OCI-LY7 (cell line): ENCODE measurements at regions not wholly inside any gene's neighbourhood (a gene's known extent, or its start where the extent isn't known, plus 50 kb on each side); places are given as distances from the start of the nearest gene placed in this dataset.

ENCODE experiments used
- BruUV-seq: library from RNA; stranded (reverse); fragments of 400-500 nt; replicated peaks from 2 replicates; lab custom pipeline; 2021; lab: Mats Ljungman, UMichigan
- CTCF ChIA-PET: fragments of 300-600 bp; sonication (Branson Sonifier 250); formaldehyde crosslinking; loops from one replicate; lab custom pipeline; 2022; ENCODE audit warnings: antibody characterized with exemption; ENCODE audit not compliant: unreplicated experiment; lab: Charles Lee
- POLR2A ChIA-PET: fragments of 300-600 bp; sonication (Branson Sonifier 250); formaldehyde crosslinking; loops from one replicate; lab custom pipeline; 2022; ENCODE audit warnings: antibody characterized with exemption; lab: Charles Lee
- DNase-seq: peaks from one replicate; pipeline ENCODE4 v3.0.0-alpha.2; 2015; ENCODE audit warnings: low spot score
- H2AFZ ChIP-seq: fragments of 200-600 bp; sonication (generic), shearing (Covaris generic); 2 replicates; pipeline ENCODE4 v1.6.1; 2014; ENCODE audit warnings: mild to moderate bottlenecking, antibody characterized with exemption, low read length, moderate library complexity
- H3K27ac ChIP-seq: fragments of 200-600 bp; sonication (generic); 2 replicates; pipeline ENCODE4 v1.5.1; 2014; ENCODE audit warnings: mixed run types, low read depth, mild to moderate bottlenecking, moderate library complexity, low read length, inconsistent platforms; ENCODE audit not compliant: poor library complexity, severe bottlenecking
- H3K36me3 ChIP-seq: fragments of 200-600 bp; sonication (generic); 2 replicates; pipeline ENCODE4 v1.6.1; 2014; ENCODE audit warnings: mild to moderate bottlenecking, antibody characterized with exemption, low read length, moderate library complexity, mixed read lengths; ENCODE audit not compliant: insufficient read depth
- H3K4me1 ChIP-seq: fragments of 200-600 bp; sonication (generic); 2 replicates; pipeline ENCODE4 v1.5.1; 2014; ENCODE audit warnings: mild to moderate bottlenecking, low read length; ENCODE audit not compliant: insufficient read depth, poor library complexity, severe bottlenecking
- H3K4me2 ChIP-seq: fragments of 200-600 bp; sonication (generic); 2 replicates; pipeline ENCODE4 v1.6.1; 2014; ENCODE audit warnings: mild to moderate bottlenecking, low read length
- H3K4me3 ChIP-seq: fragments of 200-600 bp; sonication (generic); 2 replicates; pipeline ENCODE4 v1.5.1; 2014; ENCODE audit warnings: mild to moderate bottlenecking, low read depth, low read length; ENCODE audit not compliant: poor library complexity, severe bottlenecking
- H3K79me2 ChIP-seq: fragments of 200-600 bp; sonication (generic); 2 replicates; pipeline ENCODE4 v1.6.1; 2016; ENCODE audit warnings: low read depth, mild to moderate bottlenecking, low read length, moderate library complexity, mixed read lengths; ENCODE audit not compliant: insufficient read depth
- H3K9me2 ChIP-seq: fragments of 200-600 bp; sonication (generic); 2 replicates; pipeline ENCODE4 v1.6.1; 2016; ENCODE audit warnings: mild to moderate bottlenecking, low read length, mixed read lengths; ENCODE audit not compliant: insufficient read depth
- H3K9me3 ChIP-seq: fragments of 200-600 bp; sonication (generic); 2 replicates; pipeline ENCODE4 v1.6.1; 2014; ENCODE audit warnings: mild to moderate bottlenecking, mixed run types, low read length, mixed read lengths
- H4K20me1 ChIP-seq: fragments of 200-600 bp; sonication (generic); 2 replicates; pipeline ENCODE4 v1.6.1; 2014; ENCODE audit warnings: mild to moderate bottlenecking, antibody characterized with exemption, low read length, moderate library complexity, mixed read lengths; ENCODE audit not compliant: insufficient read depth
- EZH2phosphoT487 ChIP-seq: fragments of 200-600 bp; sonication (generic); IDR thresholded peaks from 2 replicates; pipeline ENCODE4 v1.6.1; 2018; ENCODE audit warnings: low read depth, borderline replicate concordance, mild to moderate bottlenecking, mixed run types, antibody characterized with exemption, low read length, moderate library complexity, mixed read lengths
- intact Hi-C: fragments of 100-400 bp; cut with micrococcal nuclease; formaldehyde crosslinking; loops from one replicate; pipeline ENCODE4 v1.10.0; 2022; ENCODE audit not compliant: unreplicated experiment
- TF ChIP-seq, protein P1 (sequence below): fragments of 200-600 bp; sonication (generic); conservative IDR thresholded peaks from 2 replicates; pipeline ENCODE4 v1.5.1; 2014; ENCODE audit warnings: mild to moderate bottlenecking, antibody characterized with exemption, low read length, moderate library complexity, mixed read lengths

GRCh38 chr7:96531331-96531730 is 178.3 kb downstream of the SEM1 start:
- H3K4me3 ChIP-seq = no peak overlapping the region
- BruUV-seq = no TSS peak
- ChIA-PET POLR2A (interaction anchor here (0.6 to 0.7 kb wide), 2 partner anchors 110 to 712 kb away, joined by 3 read pairs; no protein-coding TSS in a partner anchor), CTCF (no interaction called here)
- intact Hi-C loops = no loop called here
- H3K4me2 ChIP-seq = no peak overlapping the region
- no peaks in the 10 kb centered on the region for H3K36me3 ChIP-seq
- H2AFZ ChIP-seq = no peak overlapping the region
- H3K27ac ChIP-seq = no peak overlapping the region
- H3K4me1 ChIP-seq = no peaks in the 10 kb centered on the region
- no peaks in the 10 kb centered on the region for H3K9me3 ChIP-seq
- no peaks in the 10 kb centered on the region for H3K79me2 ChIP-seq
- TF ChIP-seq EZH2phosphoT487 = no peak
- TF ChIP-seq, protein P1, sequence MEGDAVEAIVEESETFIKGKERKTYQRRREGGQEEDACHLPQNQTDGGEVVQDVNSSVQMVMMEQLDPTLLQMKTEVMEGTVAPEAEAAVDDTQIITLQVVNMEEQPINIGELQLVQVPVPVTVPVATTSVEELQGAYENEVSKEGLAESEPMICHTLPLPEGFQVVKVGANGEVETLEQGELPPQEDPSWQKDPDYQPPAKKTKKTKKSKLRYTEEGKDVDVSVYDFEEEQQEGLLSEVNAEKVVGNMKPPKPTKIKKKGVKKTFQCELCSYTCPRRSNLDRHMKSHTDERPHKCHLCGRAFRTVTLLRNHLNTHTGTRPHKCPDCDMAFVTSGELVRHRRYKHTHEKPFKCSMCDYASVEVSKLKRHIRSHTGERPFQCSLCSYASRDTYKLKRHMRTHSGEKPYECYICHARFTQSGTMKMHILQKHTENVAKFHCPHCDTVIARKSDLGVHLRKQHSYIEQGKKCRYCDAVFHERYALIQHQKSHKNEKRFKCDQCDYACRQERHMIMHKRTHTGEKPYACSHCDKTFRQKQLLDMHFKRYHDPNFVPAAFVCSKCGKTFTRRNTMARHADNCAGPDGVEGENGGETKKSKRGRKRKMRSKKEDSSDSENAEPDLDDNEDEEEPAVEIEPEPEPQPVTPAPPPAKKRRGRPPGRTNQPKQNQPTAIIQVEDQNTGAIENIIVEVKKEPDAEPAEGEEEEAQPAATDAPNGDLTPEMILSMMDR = no peak
- H4K20me1 ChIP-seq = no peaks in the 10 kb centered on the region
- no peak for DNase-seq
- no peaks in the 10 kb centered on the region for H3K9me2 ChIP-seq

- TF ChIP-seq, protein P1 = no peak
- TF ChIP-seq EZH2phosphoT487 = no peak
These were observed 178.9 kb downstream of the SEM1 start for GRCh38 chr7:96530786-96531185.

DNA sequence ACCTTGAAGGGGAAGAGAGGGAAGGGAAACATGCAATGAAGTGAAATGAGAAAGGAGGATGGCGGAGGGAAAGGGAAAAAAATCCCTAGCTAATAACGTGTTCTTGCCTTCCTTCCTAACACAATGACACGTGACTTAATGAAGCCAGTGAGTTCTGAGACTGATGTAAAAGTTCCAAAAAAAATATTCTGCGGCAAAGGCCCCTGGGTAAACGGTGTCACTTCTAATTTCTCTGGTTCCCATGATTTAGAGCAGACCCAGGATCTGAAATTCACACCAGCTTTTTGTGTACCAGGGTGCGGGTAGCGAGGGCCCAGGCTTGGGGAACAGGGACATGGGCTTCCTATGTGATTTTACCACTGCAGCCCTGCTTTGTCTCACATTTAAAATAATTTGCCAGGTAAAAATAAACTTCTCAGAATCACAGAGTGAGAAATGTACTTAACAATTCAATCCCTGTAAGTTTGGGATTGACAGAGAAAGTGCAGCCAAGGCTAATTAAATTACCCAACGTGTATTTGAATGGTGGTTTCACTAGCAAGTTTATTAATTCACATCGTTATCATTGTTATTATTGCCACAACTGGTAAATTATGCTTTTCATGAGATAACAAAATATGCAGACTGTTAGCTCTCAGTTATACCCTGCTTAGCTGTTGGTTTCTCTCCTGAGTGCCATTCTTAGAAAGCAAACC is 182.4 kb downstream of the SEM1 start:
- H3K9me3 ChIP-seq = no peaks in the 10 kb centered on the region
- H3K4me2 ChIP-seq = no peak overlapping the region
- H4K20me1 ChIP-seq = no peaks in the 10 kb centered on the region
- no TSS peak for BruUV-seq
- TF ChIP-seq, protein P1 = no peak
- TF ChIP-seq EZH2phosphoT487 = no peak
- no peaks in the 10 kb centered on the region for H3K79me2 ChIP-seq
- no peaks in the 10 kb centered on the region for H3K9me2 ChIP-seq
- ChIA-PET CTCF (no interaction called here), POLR2A (interaction anchor here (0.7 to 1.6 kb wide), 3 partner anchors 29 to 139 kb away, joined by 3 to 4 read pairs (median 4); no protein-coding TSS in a partner anchor)
- no peak overlapping the region for H3K27ac ChIP-seq
- H3K4me1 ChIP-seq = no peaks in the 10 kb centered on the region
- H3K4me3 ChIP-seq = no peak overlapping the region
- no peak for DNase-seq
- no peaks in the 10 kb centered on the region for H3K36me3 ChIP-seq
- H2AFZ ChIP-seq = no peak overlapping the region
- intact Hi-C loops = no loop called here

More at GRCh38 chr7:96530786-96531185, 178.9 kb downstream of the SEM1 start:
- Histone ChIP-seq H3K4me2 (no peak overlapping the region), H3K27ac (no peak overlapping the region), H3K9me2 (no peaks in the 10 kb centered on the region), H3K4me3 (no peak overlapping the region), H4K20me1 (no peaks in the 10 kb centered on the region), H3K9me3 (no peaks in the 10 kb centered on the region), H3K36me3 (no peaks in the 10 kb centered on the region), H2AFZ (no peak overlapping the region), H3K4me1 (no peaks in the 10 kb centered on the region), H3K79me2 (no peaks in the 10 kb centered on the region)
- DNase-seq = no peak
- ChIA-PET POLR2A (interaction anchor here (0.6 to 0.7 kb wide), 2 partner anchors 713 to 1205 kb away, joined by 3 read pairs; no protein-coding TSS in a partner anchor), CTCF (no interaction called here)
- no TSS peak for BruUV-seq
- intact Hi-C loops = no loop called here
